ENCODE measurements at regions not wholly inside any gene's neighbourhood (a gene's known extent, or its start where the extent isn't known, plus 50 kb on each side); places are given as distances from the start of the nearest gene placed in this dataset.

- ATAC-seq: no peak
- DNase-seq (ENCODE audit: low spot score): no peak
Measured at GRCh38 chr16:6349725-6350124, 982.9 kb upstream of the RBFOX1 start.

DNA sequence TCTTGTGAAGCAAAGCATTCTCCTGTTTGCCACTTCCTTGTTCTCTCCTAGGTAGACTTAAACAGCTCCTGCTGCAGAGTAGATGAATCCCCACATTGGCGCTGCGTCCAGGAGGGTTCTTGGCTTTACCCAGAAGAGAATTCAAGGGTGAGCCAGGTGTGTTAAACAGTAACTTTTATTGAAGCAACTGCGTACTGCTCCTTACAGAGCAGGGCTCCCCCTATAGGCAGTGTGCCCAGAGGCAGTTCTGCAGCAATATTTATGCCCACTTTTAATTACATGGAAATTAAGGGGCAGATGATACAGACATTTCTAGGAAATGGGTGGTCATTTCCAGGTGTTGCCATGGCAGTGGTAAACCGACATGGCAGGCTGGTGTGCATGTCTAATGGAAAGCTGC, 987.6 kb upstream of the RBFOX1 start:
- ATAC-seq (no peak), DNase-seq (ENCODE audit: low spot score) (no peak)

DNA sequence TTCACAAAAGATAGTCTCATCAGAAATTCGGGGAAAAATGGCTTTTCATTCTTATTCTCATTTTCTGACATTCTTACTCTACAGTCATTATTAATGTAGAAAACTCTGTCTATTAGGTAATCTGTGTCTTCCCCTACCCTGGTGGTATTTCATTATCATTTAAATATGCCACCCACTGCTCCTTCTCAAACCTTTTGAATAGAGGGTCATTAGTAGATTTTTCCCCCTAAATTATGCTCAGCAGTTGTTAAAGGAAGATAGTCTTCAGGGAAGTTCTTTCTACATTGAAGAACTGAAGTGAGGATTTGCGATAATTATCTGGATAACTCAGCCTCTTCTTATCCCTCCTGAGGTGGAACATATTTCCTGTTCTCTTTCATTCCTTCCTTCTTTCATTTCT, 989.5 kb upstream of the RBFOX1 start:
- ATAC-seq (no peak), DNase-seq (ENCODE audit: low spot score) (no peak)

GRCh38 chr16:6341981-6342380, 990.7 kb upstream of the RBFOX1 start:
- no peak for DNase-seq (ENCODE audit: low spot score)
- no peak for ATAC-seq

DNA sequence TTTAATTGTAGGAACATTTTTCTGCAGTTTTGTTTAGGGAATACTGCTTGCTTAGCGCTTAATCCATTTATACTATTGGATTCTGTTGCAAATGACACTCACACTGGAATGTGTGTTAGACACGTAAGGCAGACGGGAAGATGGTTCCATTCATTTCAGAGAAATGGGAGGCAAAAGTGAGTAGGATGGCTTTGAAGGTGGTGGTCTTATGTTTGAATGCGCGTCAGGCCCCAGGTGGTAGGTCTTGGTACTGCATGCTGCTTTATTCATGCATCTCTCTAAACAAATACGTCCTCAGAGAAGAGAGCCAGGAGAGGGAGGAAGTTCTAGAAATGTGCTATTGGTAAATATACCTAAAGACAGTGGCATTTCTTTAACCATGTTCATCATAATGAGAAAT, 997.6 kb upstream of the RBFOX1 start:
- no peak for DNase-seq (ENCODE audit: low spot score)
- ATAC-seq: no peak

GRCh38 chr16:6331770-6332169, 1000.9 kb upstream of the RBFOX1 start:
- DNase-seq (ENCODE audit: low spot score): no peak
- ATAC-seq: no peak

DNA sequence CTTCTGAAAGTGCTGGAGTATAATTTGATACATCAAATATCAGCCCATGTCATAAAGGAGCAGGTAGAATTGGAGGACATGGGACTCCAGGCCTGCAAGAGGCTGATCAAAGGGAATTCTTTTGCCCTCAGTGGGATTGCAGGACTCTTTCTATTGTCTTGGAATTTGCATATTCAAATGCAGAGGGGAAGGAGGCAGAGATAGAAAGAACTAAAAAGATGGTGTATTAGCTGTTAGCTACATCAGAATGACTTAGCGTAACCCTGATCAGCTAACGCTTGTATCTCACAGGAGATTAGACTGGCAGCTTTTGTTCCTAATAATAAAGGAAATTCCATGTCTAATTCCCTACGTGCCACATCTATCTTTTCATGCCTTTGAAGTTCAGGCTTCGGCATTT, 1014.7 kb upstream of the RBFOX1 start:
- ATAC-seq (no peak), DNase-seq (ENCODE audit: low spot score) (no peak)

- ATAC-seq: no peak
- no peak for DNase-seq (ENCODE audit: low spot score)
Measured at GRCh38 chr16:6309271-6309670, 1023.4 kb upstream of the RBFOX1 start.

GRCh38 chr16:6308176-6308575, 1024.5 kb upstream of the RBFOX1 start:
- ATAC-seq (no peak), DNase-seq (ENCODE audit: low spot score) (no peak)

- DNase-seq (ENCODE audit: low spot score) (no peak), ATAC-seq (no peak)
Measured at GRCh38 chr16:6300523-6300922, 1032.1 kb upstream of the RBFOX1 start.

GRCh38 chr16:6297666-6298410, 1034.8 kb upstream of the RBFOX1 start:
- DNase-seq (ENCODE audit: low spot score) (no peak), ATAC-seq (no peak)

GRCh38 chr16:6286176-6286575, 1046.5 kb upstream of the RBFOX1 start:
- DNase-seq (ENCODE audit: low spot score) (no peak), ATAC-seq (no peak)

DNA sequence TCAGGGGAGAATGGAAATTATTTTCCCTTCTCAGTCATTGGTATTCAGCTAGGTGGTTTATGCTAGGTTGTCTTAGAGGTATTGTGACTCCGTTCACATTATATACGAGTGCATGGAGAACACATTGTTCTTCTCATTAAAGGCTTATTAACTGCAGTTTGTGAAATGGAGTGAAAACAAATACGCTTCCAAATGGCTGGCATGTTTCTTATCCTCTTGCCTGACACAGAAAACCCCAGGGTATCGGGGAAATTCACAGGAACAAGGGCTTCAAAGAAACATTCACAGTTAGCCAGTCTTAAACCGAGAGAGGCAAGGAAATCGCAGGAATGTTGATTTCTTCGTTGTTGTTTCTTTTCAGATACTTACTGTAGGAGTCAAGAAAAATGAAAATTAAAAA, 1047.9 kb upstream of the RBFOX1 start:
- ATAC-seq (no peak), DNase-seq (ENCODE audit: low spot score) (no peak)

DNA sequence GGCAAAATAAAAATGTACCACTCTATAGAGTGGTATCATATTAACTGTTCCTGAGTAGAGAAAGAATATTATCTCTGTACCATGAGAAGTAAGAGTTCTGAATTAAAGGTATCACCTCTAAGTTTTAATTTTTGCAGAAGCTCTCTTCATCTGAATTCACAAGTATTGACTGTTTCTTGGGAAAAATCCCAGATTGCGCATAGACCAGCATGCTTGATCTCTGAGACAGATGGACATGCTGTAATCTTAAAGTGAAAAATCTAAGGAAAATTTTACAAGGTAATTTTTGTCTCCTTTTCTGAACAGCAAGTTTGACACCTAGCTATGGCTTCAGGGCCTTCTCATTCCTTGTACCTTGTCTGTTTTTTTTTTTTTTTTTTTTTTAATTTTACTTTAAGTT, 1050.7 kb upstream of the RBFOX1 start:
- no peak for DNase-seq (ENCODE audit: low spot score)
- no peak for ATAC-seq

- ATAC-seq (no peak), DNase-seq (ENCODE audit: low spot score) (no peak)
Measured at GRCh38 chr16:6281274-6281673, 1051.4 kb upstream of the RBFOX1 start.

GRCh38 chr16:6280055-6280454, 1052.6 kb upstream of the RBFOX1 start:
- DNase-seq (ENCODE audit: low spot score) (no peak), ATAC-seq (no peak)

DNA sequence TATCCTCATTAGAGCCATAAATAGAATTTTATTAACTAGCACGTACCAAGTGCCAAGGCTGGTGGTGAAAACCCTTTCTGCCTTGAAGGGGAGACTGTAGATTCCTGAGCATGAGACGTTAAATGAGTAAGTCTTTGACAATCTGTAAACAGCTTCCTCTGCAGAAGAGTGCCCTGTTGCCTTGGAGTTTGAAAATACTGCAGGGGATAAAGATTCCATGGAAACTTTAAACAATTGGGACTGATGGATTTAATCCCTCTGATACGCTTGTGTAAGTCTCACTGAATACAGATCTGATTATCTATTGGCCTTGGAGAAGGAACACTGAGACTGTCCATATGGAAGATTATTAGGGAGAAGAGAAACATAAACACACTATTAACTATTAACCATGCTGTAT, 1053.4 kb upstream of the RBFOX1 start:
- no peak for ATAC-seq
- DNase-seq (ENCODE audit: low spot score): no peak

- no peak for ATAC-seq
Measured at GRCh38 chr16:6274351-6274750, 1058.3 kb upstream of the RBFOX1 start.

DNA sequence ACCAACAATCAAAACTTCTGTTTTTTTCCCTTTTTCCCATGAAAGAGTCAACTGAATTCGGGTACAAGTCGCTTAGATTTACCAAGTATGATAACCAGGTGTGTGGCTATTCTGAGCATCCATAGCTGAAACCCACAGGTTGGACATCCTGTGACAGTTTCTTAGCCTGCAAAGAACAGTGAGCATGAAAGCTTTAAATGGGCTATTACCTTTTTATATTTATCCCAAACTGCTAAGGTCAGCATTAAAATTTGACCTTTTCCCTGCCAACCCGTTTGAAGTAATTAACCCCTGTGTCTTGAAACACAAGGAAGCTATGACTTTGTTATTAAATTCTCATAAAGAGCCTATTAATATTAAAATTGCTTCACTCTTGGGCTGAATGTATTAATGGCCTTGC, 1065.0 kb upstream of the RBFOX1 start:
- no peak for DNase-seq (ENCODE audit: low spot score)
- no peak for ATAC-seq

More at GRCh38 chr16:6274351-6274750, 1058.3 kb upstream of the RBFOX1 start:
- no peak for DNase-seq (ENCODE audit: low spot score)

- no peak for DNase-seq (ENCODE audit: low spot score)
Measured at GRCh38 chr16:6266703-6267102, 1065.9 kb upstream of the RBFOX1 start.

DNA sequence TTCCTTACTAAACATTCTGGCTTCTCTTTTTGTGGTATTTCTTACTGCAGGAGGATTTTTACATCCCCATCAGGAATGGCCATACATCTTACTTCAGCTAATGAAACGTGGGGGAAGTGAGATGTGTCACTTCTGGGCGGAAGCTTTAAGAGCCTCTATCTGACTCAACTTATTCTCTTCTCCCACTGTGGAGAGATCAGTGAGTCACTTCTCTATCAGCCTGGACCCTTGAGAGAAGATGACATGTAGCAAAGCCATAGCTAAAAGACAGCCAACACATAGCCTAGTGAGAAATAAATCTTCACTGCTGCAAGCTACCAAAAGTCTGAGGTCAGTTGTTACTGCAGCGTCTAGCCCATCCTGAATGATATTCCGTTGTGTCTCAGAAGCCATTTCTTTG, 1066.7 kb upstream of the RBFOX1 start:
- DNase-seq (ENCODE audit: low spot score): no peak
- ATAC-seq: no peak

More at GRCh38 chr16:6266703-6267102, 1065.9 kb upstream of the RBFOX1 start:
- ATAC-seq: no peak

GRCh38 chr16:6258056-6258455, 1074.6 kb upstream of the RBFOX1 start:
- no peak for DNase-seq (ENCODE audit: low spot score)
- ATAC-seq: no peak

DNA sequence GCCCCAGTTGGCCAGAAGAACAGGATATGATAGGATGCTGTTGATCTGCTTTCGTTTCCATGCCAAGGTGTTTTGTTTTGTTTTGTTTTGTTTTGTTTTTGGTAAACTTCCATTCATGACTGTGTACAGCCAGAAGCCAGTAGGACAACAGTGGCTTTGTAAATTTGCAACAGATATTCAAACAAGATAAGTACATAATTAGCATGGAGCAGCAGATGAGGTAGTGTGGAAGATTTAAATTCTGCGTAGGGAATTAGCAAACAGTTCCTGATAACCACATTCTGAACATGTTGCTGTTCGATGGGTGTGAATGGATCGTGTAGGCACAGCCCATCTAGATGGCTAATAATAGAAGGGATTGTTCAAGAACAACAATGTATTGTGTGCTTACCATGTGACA, 1080.1 kb upstream of the RBFOX1 start:
- DNase-seq (ENCODE audit: low spot score): no peak

More for the DNA sequence above, 1080.1 kb upstream of the RBFOX1 start:
- ATAC-seq: no peak
